ENCODE measurements at regions not wholly inside any gene's neighbourhood (a gene's known extent, or its start where the extent isn't known, plus 50 kb on each side); places are given as distances from the start of the nearest gene placed in this dataset.

DNA sequence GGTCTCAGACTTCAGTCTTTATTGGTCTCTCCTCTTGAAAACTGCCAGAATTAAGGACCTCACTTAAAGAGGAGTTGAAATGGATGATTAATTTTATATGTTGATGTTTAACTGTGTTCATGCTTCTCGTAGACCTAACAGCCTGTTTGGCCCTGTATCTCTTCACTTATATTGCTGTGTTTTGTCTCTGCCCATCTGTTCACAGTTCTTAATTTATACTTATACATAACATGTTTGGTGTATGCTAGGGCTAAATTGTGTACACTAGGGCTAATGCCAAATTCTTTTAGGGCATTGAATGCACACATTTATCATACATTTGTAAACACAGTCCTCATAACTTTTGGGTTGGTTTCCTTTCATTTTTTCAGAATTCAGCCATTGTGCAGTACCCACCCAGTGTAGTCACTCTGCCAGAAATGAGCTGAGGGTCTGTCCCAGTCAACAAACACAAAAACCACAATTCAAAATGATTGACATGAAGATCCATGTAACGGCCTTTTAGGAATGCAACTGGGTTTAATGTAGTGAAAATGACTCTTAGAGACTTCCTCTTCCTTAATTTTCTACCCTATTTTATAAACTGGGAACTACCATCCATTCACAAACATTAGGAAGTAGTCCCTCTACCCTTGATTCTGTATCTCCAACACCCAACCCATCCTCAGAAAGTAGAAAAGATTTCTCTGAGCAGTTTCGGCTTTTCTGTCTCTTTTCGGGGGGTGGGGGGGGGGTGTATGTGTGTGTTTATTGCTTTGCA, 668.8 kb upstream of the KLF4 start:
- TF ChIP-seq, protein P1, sequence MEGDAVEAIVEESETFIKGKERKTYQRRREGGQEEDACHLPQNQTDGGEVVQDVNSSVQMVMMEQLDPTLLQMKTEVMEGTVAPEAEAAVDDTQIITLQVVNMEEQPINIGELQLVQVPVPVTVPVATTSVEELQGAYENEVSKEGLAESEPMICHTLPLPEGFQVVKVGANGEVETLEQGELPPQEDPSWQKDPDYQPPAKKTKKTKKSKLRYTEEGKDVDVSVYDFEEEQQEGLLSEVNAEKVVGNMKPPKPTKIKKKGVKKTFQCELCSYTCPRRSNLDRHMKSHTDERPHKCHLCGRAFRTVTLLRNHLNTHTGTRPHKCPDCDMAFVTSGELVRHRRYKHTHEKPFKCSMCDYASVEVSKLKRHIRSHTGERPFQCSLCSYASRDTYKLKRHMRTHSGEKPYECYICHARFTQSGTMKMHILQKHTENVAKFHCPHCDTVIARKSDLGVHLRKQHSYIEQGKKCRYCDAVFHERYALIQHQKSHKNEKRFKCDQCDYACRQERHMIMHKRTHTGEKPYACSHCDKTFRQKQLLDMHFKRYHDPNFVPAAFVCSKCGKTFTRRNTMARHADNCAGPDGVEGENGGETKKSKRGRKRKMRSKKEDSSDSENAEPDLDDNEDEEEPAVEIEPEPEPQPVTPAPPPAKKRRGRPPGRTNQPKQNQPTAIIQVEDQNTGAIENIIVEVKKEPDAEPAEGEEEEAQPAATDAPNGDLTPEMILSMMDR (optimal IDR thresholded peaks at IDR 0.05 in 1 of 3, IDR thresholded peaks at IDR 0.05 in 1 of 3, conservative IDR thresholded peaks at IDR 0.05 in 1 of 3; ENCODE audit: extremely low read depth in 1 of 3, insufficient read depth in 2 of 3, low read length in 3 of 3): no peak
- TF ChIP-seq EZH2 (IDR thresholded peaks at IDR 0.05; ENCODE audit: low read length): no peak

All from keratinocyte (primary cell).